ENCODE measurements at regions not wholly inside any gene's neighbourhood (a gene's known extent, or its start where the extent isn't known, plus 50 kb on each side); places are given as distances from the start of the nearest gene placed in this dataset.

- no peak for DNase-seq (ENCODE audit: low spot score)
These were observed 88.2 kb upstream of the LINC01488 start for GRCh38 chr11:69393178-69393832.

DNA sequence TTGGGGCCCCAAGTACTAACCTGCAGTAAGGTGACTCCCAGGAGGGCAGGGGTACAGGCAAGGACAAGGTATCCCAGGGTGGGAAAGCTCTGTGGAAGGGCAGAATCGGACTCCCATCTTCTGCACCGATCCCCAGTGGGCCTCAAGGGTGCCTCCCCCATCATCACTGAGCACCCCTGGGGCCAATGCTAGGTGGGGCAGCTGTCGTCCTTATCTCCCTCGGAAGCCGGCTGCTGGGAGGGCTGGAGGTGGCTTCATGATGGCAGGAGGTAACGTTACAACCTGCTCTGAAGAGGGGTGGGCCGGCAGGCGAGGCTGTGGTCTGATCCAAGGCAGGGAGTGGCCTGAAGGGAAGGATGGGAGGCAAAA, 87.6 kb upstream of the LINC01488 start:
- DNase-seq (ENCODE audit: low spot score): no peak

DNA sequence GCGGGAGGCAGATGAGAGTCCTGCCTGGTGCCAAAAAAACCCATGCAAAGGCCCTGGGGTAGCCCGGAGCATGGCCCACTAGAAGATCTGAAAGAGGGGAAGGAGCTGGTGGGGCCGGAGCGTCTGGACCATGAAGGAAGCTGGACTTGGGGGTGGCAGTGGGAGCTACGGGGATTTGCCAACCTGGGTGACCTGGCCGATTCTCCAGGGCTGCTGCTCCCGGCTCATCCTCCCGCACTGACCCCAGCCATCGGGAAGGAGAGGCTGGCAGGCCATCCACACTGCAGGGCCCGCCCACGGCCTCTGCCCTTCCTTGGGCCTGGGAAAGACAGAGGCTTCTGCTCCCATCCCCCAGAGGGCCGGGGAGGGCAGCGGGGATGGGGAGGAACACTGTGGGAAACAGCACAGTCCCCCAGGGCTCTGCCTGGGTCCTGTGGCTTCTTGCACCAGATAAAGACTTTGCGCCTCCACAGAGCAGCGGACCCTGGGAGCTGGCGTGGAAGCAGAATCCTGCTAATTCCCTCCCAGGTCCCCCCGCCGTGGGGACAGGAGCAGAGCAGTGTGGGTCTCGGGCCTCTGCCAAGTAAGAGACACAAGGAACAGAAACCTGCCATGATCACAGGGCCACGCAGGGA, 87.1 kb upstream of the LINC01488 start:
- no peak for DNase-seq (ENCODE audit: low spot score)

GRCh38 chr11:69394869-69395246, 86.6 kb upstream of the LINC01488 start:
- no peak for DNase-seq (ENCODE audit: low spot score)

GRCh38 chr11:69395287-69395686, 86.2 kb upstream of the LINC01488 start:
- no peak for DNase-seq (ENCODE audit: low spot score)

- DNase-seq (ENCODE audit: low spot score): no peak
These were observed 85.2 kb upstream of the LINC01488 start for GRCh38 chr11:69396051-69396947.

- no peak for DNase-seq (ENCODE audit: low spot score)
These were observed 84.5 kb upstream of the LINC01488 start for GRCh38 chr11:69396948-69397307.

DNA sequence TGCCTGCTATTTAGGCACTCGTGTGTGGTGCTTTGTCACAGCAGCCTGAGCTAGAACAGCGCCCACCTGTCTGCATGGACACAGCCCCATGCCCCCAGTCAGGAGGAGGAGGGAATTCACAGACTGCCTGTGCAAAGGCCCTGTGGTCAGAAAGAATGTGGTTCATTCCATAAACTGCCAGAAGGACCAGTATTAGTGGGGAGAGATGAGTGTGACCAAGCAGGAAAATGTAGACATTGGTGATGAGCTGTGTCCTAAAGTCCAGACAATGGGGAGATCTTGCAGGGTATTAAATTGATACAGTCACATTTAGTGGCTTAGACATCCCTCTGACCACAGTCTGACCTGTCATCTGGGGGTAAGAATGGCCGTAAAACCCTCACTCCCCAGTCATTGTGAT, 83.7 kb upstream of the LINC01488 start:
- no peak for DNase-seq (ENCODE audit: low spot score)

GRCh38 chr11:69398529-69399492, 82.7 kb upstream of the LINC01488 start:
- no peak for DNase-seq (ENCODE audit: low spot score)

DNA sequence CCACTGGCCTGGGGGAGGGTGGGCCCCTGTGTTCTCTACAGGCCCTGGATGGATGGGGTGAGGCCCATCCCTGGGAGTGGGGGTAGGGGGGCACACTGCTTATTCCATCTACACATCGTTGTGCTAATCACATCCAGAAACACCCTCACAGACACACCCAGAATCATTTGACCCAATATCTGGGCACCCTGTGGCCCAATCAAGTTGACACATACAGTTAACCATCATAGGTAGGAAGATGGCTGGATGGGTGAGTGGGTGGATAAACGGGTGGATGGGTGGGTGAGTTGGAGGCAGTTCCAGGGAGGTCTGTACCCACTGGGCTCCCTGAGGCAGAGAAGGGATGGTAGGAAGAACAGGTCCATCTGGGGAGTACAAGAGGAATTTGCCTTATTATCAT, 81.3 kb upstream of the LINC01488 start:
- no peak for DNase-seq (ENCODE audit: low spot score)

GRCh38 chr11:69400771-69401590, 80.5 kb upstream of the LINC01488 start:
- no peak for DNase-seq (ENCODE audit: low spot score)

DNA sequence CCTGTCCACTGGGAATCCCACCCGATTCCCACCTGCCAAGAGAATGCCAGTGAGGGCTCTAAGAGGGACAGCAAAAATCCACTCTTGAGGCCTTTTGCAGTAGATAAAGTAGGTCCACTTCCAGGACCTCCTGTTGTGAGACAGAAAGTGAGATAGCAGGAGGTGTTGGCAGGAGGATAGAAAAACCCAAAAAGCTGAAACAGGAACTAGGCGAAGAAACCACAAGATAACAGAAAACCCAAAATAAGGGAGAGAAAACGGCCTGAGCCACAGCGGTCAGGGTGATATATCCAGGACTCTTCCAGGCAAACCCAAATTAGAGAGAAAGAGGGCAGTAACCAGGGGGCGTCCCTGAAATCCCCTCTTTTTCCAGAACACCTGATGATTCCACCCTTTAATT, 79.7 kb upstream of the LINC01488 start:
- no peak for DNase-seq (ENCODE audit: low spot score)

- no peak for DNase-seq (ENCODE audit: low spot score)
These were observed 79.1 kb upstream of the LINC01488 start for GRCh38 chr11:69402251-69402887.

DNA sequence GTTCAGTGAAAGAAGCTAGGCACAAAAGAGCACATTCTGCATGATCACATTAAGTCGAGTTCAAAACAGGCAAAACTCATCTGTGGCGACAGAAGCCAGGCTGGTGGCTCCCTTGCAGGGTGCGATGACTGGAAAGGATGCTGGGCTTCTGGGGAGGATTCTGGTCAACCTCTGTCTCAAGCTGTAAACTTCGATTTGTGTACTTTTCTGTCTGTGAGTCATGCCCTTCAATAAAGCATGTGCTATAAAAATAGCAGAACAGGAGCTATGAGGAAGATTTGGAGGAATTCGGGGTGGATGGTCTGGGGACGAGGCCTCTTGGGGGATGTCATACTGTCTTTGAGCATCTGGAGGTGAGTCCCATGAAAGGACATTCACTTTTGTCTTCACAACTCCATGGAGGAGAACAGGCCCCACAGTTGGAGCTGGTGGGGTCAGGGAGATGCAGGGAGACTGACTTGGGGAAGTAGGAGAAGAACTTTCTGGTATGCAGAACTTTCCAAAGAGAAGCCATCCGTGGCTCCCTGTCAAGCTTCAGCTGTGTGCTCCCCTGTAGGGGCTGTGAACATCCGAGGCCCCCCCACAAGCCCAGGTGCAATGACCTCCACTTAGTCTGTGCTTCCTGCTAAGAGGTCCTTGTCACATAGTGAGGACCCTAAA, 77.8 kb upstream of the LINC01488 start:
- DNase-seq (ENCODE audit: low spot score): no peak

DNA sequence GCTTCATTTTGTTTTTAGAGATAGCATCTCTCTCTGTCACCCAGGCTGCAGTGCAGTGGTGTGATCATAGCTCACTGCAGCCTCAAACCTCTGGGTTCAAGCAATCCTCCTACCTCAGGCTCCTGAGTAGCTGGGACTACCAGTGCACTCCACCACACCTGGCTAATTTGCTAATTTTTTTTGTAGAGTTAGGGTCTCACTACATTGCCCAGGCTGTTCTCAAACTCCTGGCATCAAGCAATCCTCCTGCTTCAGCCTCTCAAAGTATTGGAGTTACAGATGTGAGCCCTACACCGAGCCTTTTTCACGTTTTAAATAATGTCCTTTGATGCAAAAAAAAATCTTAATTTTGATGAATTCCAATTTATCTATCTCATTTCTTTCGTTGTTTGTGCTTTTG, 75.4 kb upstream of the LINC01488 start:
- DNase-seq (ENCODE audit: low spot score): no peak

GRCh38 chr11:69409812-69410645, 71.4 kb upstream of the LINC01488 start:
- DNase-seq (ENCODE audit: low spot score): no peak

- no peak for DNase-seq (ENCODE audit: low spot score)
These were observed 70.1 kb upstream of the LINC01488 start for GRCh38 chr11:69411257-69411924.

- no peak for DNase-seq (ENCODE audit: low spot score)
These were observed 68.3 kb upstream of the LINC01488 start for GRCh38 chr11:69413015-69413801.

Data from cerebellar cortex (tissue), 1 donor.